Astrocyte of the spinal cord (primary cell): ENCODE measurements at regions not wholly inside any gene's neighbourhood (a gene's known extent, or its start where the extent isn't known, plus 50 kb on each side); places are given as distances from the start of the nearest gene placed in this dataset.
"Not testable (repeated sequence)": the region's sequence is repeated elsewhere in the genome, so short reads cannot be mapped to it uniquely, and the experiment has no call there.

Source experiments
- DNase-seq: peaks from one replicate; pipeline ENCODE4 v3.0.0; 2011; ENCODE audit warnings: low read depth, low spot score
- H3K4me3 ChIP-seq: 2 replicates; pipeline ENCODE4 v1.5.1; 2011; ENCODE audit warnings: low read depth, mild to moderate bottlenecking, low read length, moderate library complexity
- in situ Hi-C: cut with HindIII; loops from 2 replicates; pipeline ENCODE4 v1.10.0; 2017; ENCODE audit warnings: low sequenced_read_pairs
- TF ChIP-seq, protein P1 (sequence below): IDR thresholded peaks from 2 replicates; pipeline ENCODE4 v1.5.1; 2012; ENCODE audit warnings: low read depth, mild to moderate bottlenecking, low read length, inconsistent platforms

DNA sequence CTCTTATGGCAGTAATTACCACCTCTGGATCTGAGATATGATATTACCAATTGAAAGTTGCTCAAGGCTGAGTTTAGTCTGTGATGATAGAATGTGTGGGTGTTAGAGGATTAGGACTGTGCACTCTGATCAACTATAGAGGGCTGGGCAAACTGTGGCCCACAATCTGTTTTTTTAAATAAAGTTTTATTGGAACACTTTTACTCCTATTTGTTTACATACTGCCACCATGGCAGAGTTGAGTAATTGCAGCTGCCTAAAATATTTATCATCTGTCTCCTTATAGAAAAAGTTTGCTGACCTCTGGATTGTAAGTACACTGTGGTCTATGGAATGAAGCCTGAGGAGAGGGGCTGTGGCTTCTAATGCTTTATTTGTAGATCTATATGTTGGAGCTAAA lies 71.5 kb upstream of the N4BP1 start:
- DNase-seq: no peak

DNA sequence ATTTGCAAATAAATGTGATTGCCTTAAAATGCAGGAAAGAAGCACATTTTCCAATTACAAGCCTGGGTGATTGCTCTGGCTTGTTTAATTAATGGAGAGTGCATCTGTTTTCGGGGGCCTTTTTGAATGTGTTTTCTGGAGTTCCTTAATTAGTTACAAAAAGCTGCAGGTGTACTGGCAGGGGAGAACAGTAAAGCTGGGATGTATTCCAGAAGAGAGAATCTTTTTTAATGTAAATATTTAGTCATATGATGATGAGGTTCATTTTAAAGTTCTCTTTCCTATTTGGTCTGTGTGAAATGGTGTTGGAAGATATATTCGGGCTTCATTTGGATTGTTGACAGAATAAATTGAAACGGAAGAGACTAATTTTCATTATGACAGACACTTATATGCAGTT lies 70.9 kb upstream of the N4BP1 start:
- TF ChIP-seq, protein P1, sequence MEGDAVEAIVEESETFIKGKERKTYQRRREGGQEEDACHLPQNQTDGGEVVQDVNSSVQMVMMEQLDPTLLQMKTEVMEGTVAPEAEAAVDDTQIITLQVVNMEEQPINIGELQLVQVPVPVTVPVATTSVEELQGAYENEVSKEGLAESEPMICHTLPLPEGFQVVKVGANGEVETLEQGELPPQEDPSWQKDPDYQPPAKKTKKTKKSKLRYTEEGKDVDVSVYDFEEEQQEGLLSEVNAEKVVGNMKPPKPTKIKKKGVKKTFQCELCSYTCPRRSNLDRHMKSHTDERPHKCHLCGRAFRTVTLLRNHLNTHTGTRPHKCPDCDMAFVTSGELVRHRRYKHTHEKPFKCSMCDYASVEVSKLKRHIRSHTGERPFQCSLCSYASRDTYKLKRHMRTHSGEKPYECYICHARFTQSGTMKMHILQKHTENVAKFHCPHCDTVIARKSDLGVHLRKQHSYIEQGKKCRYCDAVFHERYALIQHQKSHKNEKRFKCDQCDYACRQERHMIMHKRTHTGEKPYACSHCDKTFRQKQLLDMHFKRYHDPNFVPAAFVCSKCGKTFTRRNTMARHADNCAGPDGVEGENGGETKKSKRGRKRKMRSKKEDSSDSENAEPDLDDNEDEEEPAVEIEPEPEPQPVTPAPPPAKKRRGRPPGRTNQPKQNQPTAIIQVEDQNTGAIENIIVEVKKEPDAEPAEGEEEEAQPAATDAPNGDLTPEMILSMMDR: no peak
- no peak overlapping the region for H3K4me3 ChIP-seq
- no peak for DNase-seq
- in situ Hi-C loops: no loop called here

More for the DNA sequence above, 71.5 kb upstream of the N4BP1 start:
- TF ChIP-seq, protein P1: no peak
- H3K4me3 ChIP-seq: no peak overlapping the region
- in situ Hi-C loops: no loop called here

- in situ Hi-C loops: no loop called here
- no peak overlapping the region for H3K4me3 ChIP-seq
- DNase-seq: no peak
- TF ChIP-seq, protein P1: no peak
These were observed 66.9 kb upstream of the N4BP1 start for GRCh38 chr16:48676836-48677235.

DNA sequence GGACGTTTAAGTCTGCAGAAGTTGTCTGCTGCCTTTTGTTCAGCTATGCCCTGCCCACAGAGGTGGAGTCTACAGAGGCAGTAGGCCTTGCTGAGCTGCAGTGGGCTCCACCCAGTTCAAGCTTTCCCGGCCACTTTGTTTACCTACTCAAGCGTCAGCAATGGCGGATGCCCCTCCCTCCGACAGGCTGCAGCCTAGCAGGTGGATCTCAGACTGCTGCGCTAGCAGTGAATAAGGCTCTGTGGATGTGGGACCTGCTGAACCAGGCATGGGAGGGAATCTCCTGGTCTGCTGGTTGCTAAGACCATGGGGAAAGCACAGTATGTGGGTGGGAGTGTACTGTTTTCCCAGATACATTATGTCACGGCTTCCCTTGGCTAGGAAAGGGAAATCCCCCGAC lies 58.2 kb upstream of the N4BP1 start:
- H3K4me3 ChIP-seq, DNase-seq, in situ Hi-C loops: not testable (repeated sequence)

GRCh38 chr16:48659940-48660339 lies 50.0 kb upstream of the N4BP1 start:
- H3K4me3 ChIP-seq: no peak overlapping the region
- in situ Hi-C loops: no loop called here
- TF ChIP-seq, protein P1: no peak
- no peak for DNase-seq
